HG02642 (cell line): ENCODE measurements at regions not wholly inside any gene's neighbourhood (a gene's known extent, or its start where the extent isn't known, plus 50 kb on each side); places are given as distances from the start of the nearest gene placed in this dataset.

ENCODE experiments used
- ATAC-seq: cut with Tn5 transposase; IDR thresholded peaks from one replicate; pipeline ENCODE4 v1.9.1; 2021; ENCODE audit warnings: mild to moderate bottlenecking; ENCODE audit not compliant: unreplicated experiment, poor library complexity

GRCh38 chr6:118761645-118762044 lies 110.3 kb upstream of the CEP85L start:
- no peak for ATAC-seq

GRCh38 chr6:118758946-118759345 lies 107.6 kb upstream of the CEP85L start:
- no peak for ATAC-seq

GRCh38 chr6:118755941-118756646 lies 104.7 kb upstream of the CEP85L start:
- no peak for ATAC-seq

DNA sequence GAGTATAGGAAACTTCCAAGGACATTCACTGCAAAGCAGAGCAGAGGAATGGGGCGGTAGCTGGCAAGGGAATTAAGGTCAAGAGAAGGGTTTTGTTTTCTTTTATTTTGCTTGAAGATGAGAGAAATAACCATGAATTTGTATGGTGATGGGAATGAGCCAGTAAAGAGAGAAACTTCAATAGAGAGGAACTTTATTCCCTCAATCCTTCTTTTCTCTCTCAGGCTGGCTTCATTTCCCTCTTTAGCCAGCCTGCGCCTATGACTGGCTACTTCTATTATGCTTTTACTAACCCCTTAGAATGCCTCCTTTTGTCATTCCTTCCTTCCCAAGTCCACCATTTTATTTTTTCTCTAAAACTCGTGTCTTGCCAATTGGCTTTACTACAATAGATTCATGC lies 101.4 kb upstream of the CEP85L start:
- ATAC-seq = no peak

DNA sequence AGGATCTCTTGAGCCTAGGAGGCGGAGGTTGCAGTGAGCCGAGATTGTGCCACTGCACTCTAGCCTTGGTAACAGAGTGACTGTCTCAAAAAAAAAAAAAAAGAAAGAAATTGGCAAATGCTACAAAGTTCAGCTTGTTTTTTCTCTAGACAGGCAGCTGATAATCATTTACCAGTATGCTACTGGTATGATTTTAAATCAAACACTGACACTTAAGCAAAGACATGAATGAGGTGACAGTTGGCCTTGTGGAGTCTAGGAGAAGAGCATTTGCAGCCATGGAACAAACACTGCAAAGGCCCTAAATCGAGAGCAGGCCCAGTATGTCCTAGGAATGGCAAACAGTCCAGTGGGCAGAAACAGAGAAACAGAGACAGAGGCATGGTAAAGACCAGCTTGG lies 99.7 kb upstream of the CEP85L start:
- ATAC-seq = no peak

DNA sequence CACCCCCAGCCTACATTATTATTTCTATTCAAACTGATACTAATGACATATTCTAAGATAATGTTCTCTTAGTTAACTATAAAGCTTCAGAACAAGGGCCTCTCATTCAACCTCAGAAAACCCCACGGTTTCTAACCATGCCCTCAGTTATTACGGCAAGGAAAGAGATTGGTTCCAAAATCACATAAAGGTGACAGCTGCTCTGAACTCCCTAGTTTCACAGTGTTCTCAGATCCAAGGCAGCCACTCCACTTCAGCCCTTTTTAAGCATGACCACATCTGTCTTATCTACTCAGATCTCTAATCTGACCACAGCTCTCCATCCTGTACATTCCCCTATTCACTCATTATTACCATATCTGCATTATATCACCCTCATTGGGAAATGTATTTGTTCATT lies 98.8 kb upstream of the CEP85L start:
- no peak for ATAC-seq

- no peak for ATAC-seq
Observed at GRCh38 chr6:118748311-118749062, 97.1 kb upstream of the CEP85L start.

- ATAC-seq = no peak
Observed at GRCh38 chr6:118746825-118747174, 95.4 kb upstream of the CEP85L start.

DNA sequence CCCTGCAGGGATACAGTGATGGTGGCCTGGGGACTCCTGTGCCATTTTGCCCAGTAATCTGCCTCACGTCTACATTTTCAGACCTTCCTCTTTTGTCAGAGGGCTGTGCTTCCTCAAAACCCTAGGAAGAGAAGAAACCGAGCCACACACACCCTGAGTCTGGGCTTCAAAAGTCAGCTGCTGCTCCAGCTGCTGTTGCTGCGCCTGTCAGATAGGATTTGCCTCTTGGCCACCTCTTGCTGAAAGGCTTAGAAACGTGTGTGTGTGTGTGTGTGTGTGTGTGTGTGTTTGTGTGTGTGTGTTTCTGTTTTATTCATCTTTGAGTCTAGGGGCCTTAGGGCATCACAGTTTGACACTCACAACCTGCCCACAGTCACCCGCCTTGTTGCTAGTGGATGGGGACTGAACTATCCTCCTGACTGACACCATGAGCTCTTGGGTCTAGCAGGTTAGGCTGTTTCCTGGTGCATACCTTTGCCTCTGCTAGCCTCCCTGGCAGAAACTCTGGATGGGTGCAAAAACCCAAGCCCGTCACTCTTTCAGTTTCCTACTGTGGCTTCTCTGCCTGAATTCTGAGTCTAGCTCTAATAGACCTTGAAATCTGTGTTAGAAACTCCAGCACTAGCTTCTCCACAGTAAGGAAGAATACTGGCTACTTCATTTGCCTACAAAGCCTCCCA lies 94.9 kb upstream of the CEP85L start:
- ATAC-seq = no peak

DNA sequence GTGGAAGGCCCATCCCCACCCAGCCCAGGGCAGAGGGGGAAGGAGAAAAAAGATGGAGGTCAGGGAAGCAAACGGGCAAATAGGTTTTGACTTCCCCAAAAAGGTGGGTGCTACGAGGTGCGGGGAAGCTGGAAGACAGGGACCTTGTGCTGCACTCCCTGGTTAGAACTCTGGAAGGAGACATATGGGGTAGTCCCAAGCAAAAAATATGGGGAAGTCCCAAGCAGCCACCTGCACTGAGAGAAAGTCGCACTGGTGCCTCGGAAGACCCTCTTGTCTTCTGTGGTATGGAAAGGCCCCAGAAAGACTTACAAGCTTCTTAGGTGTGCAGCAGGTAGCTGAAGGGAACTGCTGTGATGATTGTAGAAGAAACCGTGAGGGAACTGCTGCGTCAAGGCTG lies 93.8 kb upstream of the CEP85L start:
- ATAC-seq = no peak

- ATAC-seq = no peak
Observed at GRCh38 chr6:118744261-118744941, 93.0 kb upstream of the CEP85L start.

DNA sequence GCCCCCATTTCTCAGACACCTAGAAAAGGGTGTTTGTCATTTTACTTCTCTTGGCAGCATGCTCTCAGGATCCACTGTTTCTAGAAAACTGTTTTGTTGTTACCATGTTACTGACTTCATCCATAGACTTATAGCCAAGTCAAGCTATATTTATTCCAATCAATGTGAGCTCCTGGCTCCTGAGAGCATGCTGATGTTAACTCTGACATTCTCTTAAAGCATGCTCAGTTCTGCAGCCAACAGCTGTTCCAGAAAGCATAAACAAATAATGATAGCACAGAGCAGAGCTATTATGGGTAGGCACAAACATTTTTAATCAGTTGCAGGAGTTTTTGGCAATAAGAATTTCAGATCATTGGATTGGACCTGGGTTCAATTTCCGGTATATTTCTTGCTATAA lies 92.4 kb upstream of the CEP85L start:
- ATAC-seq = no peak

DNA sequence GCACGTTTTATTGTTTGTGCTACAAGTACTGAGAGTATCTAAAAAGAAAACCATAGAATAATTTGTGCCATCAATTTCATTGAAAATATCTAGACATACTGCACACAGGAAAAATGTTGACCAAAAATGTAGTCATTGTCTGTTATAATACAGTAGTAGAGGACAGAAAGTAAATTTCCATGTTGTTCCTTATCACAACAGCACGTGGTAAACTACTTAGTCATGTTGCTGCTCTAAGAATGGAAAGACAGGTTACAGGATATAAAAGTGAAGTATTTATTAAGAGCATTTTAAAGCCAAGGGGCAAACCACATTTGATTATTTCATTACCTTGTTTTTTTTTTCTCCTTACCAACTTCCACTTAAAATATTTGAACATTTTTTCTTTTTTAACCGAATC lies 89.0 kb upstream of the CEP85L start:
- no peak for ATAC-seq

DNA sequence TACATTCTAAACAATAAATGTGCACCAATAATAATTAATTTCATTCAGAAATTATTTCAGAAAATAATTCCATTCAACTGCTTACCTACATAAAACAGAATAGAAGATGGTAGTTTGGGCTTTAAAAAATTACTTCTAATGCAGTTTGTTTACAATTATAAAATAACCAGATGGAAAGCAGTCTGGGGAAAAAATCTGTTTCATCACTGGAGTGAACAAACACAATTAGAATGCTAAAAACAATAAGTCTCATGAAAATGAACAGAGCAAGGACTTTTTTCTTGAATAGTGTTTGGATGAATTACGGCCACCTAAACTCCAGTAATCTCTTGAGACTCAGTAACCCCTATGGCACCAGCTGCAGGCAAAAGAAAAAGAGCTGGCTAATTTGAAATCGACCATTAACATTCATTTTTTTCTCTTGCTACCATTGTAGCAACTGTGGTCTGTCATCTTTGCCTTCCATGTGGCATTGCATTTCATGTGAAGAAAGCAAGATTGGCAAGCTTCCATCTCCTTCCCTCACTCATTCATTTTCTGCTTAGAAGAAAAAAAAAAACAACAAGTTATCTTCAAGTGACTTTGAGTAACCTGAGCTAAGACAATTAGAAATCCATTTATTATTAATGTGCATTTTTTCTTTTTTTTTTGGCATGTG lies 88.4 kb upstream of the CEP85L start:
- no peak for ATAC-seq

DNA sequence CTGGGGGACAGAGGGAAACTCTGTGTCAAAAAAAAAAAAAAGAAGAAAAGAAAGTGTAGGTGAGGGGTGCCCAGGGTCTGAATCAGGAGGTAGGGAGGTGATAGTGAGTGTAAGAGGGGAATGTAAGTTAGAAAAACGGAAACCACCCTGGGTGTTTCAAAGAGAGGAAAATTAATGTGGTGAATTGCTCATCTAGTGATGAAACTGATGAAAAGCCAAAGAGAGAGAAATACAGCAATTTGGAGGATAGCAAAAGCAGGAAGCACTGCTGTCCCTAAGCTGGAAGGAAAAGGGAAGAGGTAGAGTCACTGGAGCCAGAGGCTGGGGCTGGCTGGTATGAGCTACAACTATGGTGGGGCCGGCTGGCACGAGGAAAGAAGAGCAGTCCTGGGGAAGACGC lies 85.0 kb upstream of the CEP85L start:
- no peak for ATAC-seq

GRCh38 chr6:118735320-118735719 lies 83.9 kb upstream of the CEP85L start:
- no peak for ATAC-seq

- no peak for ATAC-seq
Observed at GRCh38 chr6:118725944-118726343, 74.6 kb upstream of the CEP85L start.

GRCh38 chr6:118724211-118724610 lies 72.8 kb upstream of the CEP85L start:
- ATAC-seq = peak; percentile 76

DNA sequence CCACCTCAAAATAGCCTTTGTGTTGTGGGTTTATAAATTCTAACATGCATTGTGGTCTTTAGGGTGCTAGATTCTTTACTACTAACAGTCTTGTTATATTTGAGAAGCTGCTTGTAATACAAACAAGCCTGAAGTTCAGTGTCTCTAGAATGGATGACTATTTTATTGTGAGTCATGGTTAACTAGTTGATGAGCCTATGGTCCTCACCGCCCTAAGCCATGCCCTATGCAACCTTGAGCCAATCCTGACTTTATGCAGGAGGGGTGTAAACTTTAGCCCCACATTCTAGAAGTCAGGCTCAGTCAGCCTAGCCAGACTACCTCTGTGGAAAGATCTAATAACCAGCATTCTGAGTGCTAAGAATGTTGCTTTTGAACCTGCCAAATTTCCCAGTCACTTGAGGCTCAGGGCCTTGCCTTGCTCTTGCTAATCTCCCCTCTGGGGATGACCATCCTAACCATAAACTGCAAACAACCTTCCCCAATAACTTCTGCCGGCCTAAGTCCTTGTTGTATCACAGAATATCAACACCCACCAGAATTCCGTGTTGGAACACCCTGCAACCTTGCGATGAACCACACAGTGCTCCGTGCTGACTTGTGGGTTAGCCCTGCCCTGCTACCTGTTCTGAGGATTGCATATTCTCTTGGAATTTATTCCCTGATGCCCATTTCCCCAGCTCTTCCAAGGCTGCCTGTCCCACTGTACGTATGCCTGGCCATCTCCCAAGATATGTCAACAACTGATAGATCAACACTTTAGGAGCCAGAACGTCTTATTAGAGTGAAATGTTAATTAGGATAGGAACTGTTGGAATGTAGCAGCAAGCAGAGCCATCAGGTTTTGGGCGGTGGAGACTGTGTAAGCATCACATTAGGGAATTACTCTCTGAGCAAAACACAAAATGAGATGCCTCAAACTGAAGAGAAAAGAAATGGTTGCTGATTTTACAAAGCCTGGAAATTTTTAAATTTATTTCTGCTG lies 71.7 kb upstream of the CEP85L start:
- no peak for ATAC-seq
